HT1080 (cell line): ENCODE measurements at regions not wholly inside any gene's neighbourhood (a gene's known extent, or its start where the extent isn't known, plus 50 kb on each side); places are given as distances from the start of the nearest gene placed in this dataset. TPM values are rescaled to one million over a fixed set of nuclear protein-coding genes. Genes with fewer than 3 reads are reported as not detected.

Experiments
- DNase-seq: peaks from one replicate; pipeline ENCODE4 v3.0.0-alpha.2; 2015; ENCODE audit warnings: low read depth
- small RNA-seq: library from RNA; depleted of rRNA; stranded (forward); fragments of <200 nt; gene quantifications from one replicate; pipeline ENCODE3, GENCODE V24; 2014

DNA sequence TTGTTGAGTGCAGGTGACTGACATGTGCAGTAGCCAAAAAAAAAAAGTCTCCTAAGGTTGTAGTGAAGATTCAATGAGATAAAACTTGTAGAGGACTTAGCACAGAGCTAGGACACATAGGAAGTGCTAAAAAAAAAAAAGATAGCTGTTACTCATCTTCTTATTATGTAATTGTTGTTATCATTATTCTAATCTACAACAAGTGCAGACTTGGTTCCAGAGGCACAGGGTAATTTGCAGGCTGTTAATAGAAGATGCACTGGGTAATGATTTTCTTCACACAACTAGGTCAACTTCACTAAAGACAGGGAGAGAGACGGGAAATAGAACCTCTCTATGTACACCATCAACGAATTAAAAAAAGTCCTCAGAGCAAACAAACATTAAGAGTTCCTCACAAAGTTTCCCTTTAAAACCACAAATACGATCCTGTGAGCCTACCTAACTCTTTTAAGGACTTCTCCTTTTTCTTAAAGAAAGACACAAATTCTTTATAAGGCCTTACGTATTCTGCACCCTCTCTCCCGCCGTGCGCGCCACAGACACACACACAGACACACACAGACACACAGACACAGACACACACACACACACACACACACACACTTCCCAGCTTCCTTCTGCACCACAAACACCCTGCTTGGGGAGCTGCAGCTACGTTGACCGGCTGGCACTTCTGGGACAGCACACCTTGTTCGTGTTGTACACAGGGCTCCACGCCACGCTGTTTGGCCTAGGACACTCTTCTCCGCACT is 49.8 kb upstream of the GADD45A start:
- no peak for DNase-seq

Small RNA genes in the stretch of these regions (small RNA-seq; reads per million reads assigned to genes)
- gene RNU6-1031P = not detected
